NCI-H1105 treated with DMSO at 0.1 percent for 48 hours (cell line): ENCODE measurements at regions not wholly inside any gene's neighbourhood (a gene's known extent, or its start where the extent isn't known, plus 50 kb on each side); places are given as distances from the start of the nearest gene placed in this dataset.
"Not testable (repeated sequence)": the region's sequence is repeated elsewhere in the genome, so short reads cannot be mapped to it uniquely, and the experiment has no call there.

Experiments used
- DNase-seq: peaks from one replicate; lab custom pipeline; 2025; lab: John Stamatoyannopoulos, UW

- peak; percentile 96 for DNase-seq
Observed at GRCh38 chr6:16947375-16948015, 154.4 kb upstream of the STMND1 start.

GRCh38 chr6:16944596-16944995, 157.3 kb upstream of the STMND1 start:
- DNase-seq: no peak

GRCh38 chr6:16939839-16940238, 162.0 kb upstream of the STMND1 start:
- DNase-seq: no peak

GRCh38 chr6:16939351-16939750, 162.5 kb upstream of the STMND1 start:
- no peak for DNase-seq

- DNase-seq: no peak
Observed at GRCh38 chr6:16936893-16937292, 165.0 kb upstream of the STMND1 start.

- DNase-seq: no peak
Observed at GRCh38 chr6:16933961-16934360, 167.9 kb upstream of the STMND1 start.

GRCh38 chr6:16933532-16933931, 168.3 kb upstream of the STMND1 start:
- no peak for DNase-seq

GRCh38 chr6:16932920-16933319, 168.9 kb upstream of the STMND1 start:
- no peak for DNase-seq

- DNase-seq: not testable (repeated sequence)
Observed at GRCh38 chr6:16931079-16931478, 169.8 kb upstream of the ATXN1 start.

- DNase-seq: no peak
Observed at GRCh38 chr6:16930432-16930831, 169.2 kb upstream of the ATXN1 start.

- DNase-seq: no peak
Observed at GRCh38 chr6:16929809-16930208, 168.5 kb upstream of the ATXN1 start.

- no peak for DNase-seq
Observed at GRCh38 chr6:16928387-16928786, 167.1 kb upstream of the ATXN1 start.

- DNase-seq: no peak
Observed at GRCh38 chr6:16927205-16927604, 165.9 kb upstream of the ATXN1 start.

- DNase-seq: no peak
Observed at GRCh38 chr6:16925461-16925860, 164.2 kb upstream of the ATXN1 start.

- no peak for DNase-seq
Observed at GRCh38 chr6:16922282-16922681, 161.0 kb upstream of the ATXN1 start.

GRCh38 chr6:16921399-16922110, 160.3 kb upstream of the ATXN1 start:
- DNase-seq: peak; percentile 79

- DNase-seq: no peak
Observed at GRCh38 chr6:16918586-16918985, 157.3 kb upstream of the ATXN1 start.

GRCh38 chr6:16914184-16914583, 152.9 kb upstream of the ATXN1 start:
- DNase-seq: no peak

GRCh38 chr6:16912756-16913155, 151.5 kb upstream of the ATXN1 start:
- no peak for DNase-seq

- DNase-seq: no peak
Observed at GRCh38 chr6:16911088-16911487, 149.8 kb upstream of the ATXN1 start.

GRCh38 chr6:16909658-16910360, 148.5 kb upstream of the ATXN1 start:
- no peak for DNase-seq

- no peak for DNase-seq
Observed at GRCh38 chr6:16907991-16908390, 146.7 kb upstream of the ATXN1 start.

- DNase-seq: no peak
Observed at GRCh38 chr6:16904957-16905356, 143.7 kb upstream of the ATXN1 start.
